Keratinocyte (primary cell): ENCODE measurements at regions not wholly inside any gene's neighbourhood (a gene's known extent, or its start where the extent isn't known, plus 50 kb on each side); places are given as distances from the start of the nearest gene placed in this dataset.

ENCODE experiments used
- DNase-seq: peaks from one replicate; pipeline ENCODE4 v3.0.0-alpha.2; 2011; ENCODE audit warnings: low read depth, missing footprints, low spot score
- FAIRE-seq: peaks from 2 replicates; lab custom pipeline; 2011; peaks lifted over from hg19 to GRCh38; lab: Jason Lieb, UNC
- H2AFZ ChIP-seq: 2 replicates; pipeline ENCODE4 v1.6.0; 2012; ENCODE audit warnings: low read length, control low read depth, inconsistent platforms; ENCODE audit not compliant: control insufficient read depth
- H3K27ac ChIP-seq: 2 replicates; pipeline ENCODE4 v1.5.1; 2011; ENCODE audit warnings: low read length; ENCODE audit not compliant: control insufficient read depth, insufficient read depth
- H3K27me3 ChIP-seq: 3 replicates; pipeline ENCODE4 v1.6.0; 2011; ENCODE audit warnings: low read length; ENCODE audit not compliant: control insufficient read depth, insufficient read depth; ENCODE audit errors: extremely low read depth
- H3K36me3 ChIP-seq, 2 experiments: 2 replicates in 1 of 2; 3 replicates in 1 of 2; pipeline ENCODE4 v1.5.1; 2011; ENCODE audit warnings: low read length in 2 of 2, mild to moderate bottlenecking in 1 of 2; ENCODE audit not compliant: control insufficient read depth in 2 of 2, insufficient read depth in 2 of 2; ENCODE audit errors: extremely low read depth in 1 of 2
- H3K4me1 ChIP-seq: 3 replicates; pipeline ENCODE4 v1.5.1; 2011; ENCODE audit warnings: low read length; ENCODE audit not compliant: control insufficient read depth, insufficient read depth; ENCODE audit errors: extremely low read depth
- H3K4me2 ChIP-seq: 3 replicates; pipeline ENCODE4 v1.6.0; 2011; ENCODE audit warnings: low read depth, low read length; ENCODE audit not compliant: control insufficient read depth, insufficient read depth; ENCODE audit errors: extremely low read depth
- H3K4me3 ChIP-seq, 3 experiments: fragments of 200-600 bp in 1 of 3; sonication (generic) in 1 of 3; 2 replicates in 2 of 3; 3 replicates in 1 of 3; pipeline ENCODE4 v1.5.1; 2011 to 2016; ENCODE audit warnings: low read length in 3 of 3, mild to moderate bottlenecking in 3 of 3, control low read depth in 2 of 3, inconsistent platforms in 1 of 3, low read depth in 1 of 3, mixed read lengths in 1 of 3, mixed run types in 1 of 3, moderate library complexity in 1 of 3; ENCODE audit not compliant: control insufficient read depth in 2 of 3, insufficient read depth in 2 of 3; ENCODE audit errors: extremely low read depth in 1 of 3
- H3K79me2 ChIP-seq: 2 replicates; pipeline ENCODE4 v1.6.0; 2012; ENCODE audit warnings: low read length; ENCODE audit not compliant: control insufficient read depth, insufficient read depth
- H3K9ac ChIP-seq: 3 replicates; pipeline ENCODE4 v1.6.0; 2011; ENCODE audit warnings: low read length; ENCODE audit not compliant: control insufficient read depth, insufficient read depth; ENCODE audit errors: extremely low read depth
- H3K9me1 ChIP-seq: 3 replicates; pipeline ENCODE4 v1.6.0; 2011; ENCODE audit warnings: low read length; ENCODE audit not compliant: control insufficient read depth, insufficient read depth; ENCODE audit errors: extremely low read depth
- H3K9me3 ChIP-seq: 2 replicates; pipeline ENCODE4 v1.5.1; 2012; ENCODE audit warnings: low read depth, low read length; ENCODE audit not compliant: control insufficient read depth
- H4K20me1 ChIP-seq: 3 replicates; pipeline ENCODE4 v1.6.0; 2011; ENCODE audit warnings: low read length; ENCODE audit not compliant: control insufficient read depth, insufficient read depth; ENCODE audit errors: extremely low read depth
- CTCF ChIP-seq, 3 experiments: IDR thresholded peaks in 1 of 3; conservative IDR thresholded peaks in 1 of 3; optimal IDR thresholded peaks in 1 of 3; 2 replicates in 2 of 3; 3 replicates in 1 of 3; pipeline versions ENCODE3 to v1.5.1; 2011; ENCODE audit warnings: low read length in 3 of 3, mild to moderate bottlenecking in 3 of 3, moderate library complexity in 2 of 3, control low read depth in 1 of 3, inconsistent platforms in 1 of 3; ENCODE audit not compliant: insufficient read depth in 2 of 3; ENCODE audit errors: extremely low read depth in 1 of 3
- EZH2 ChIP-seq: IDR thresholded peaks from one replicate; pipeline ENCODE4 v1.6.1; 2012; ENCODE audit warnings: inconsistent platforms, mild to moderate bottlenecking, low read length, moderate library complexity
- dilution Hi-C: fragments of 300-500 bp; cut with MboI; formaldehyde crosslinking; loops from one replicate; pipeline ENCODE4 v1.7.0; 2020; ENCODE audit warnings: low sequenced_read_pairs; ENCODE audit not compliant: extremely low pct_ligation_motif_present

- no peaks in the 10 kb centered on the region for H3K9me1 ChIP-seq
- H3K79me2 ChIP-seq = no peaks in the 10 kb centered on the region
- peak overlapping the region; percentile 38 for H2AFZ ChIP-seq
- H3K9me3 ChIP-seq = no peaks in the 10 kb centered on the region
- H3K27ac ChIP-seq = no peak overlapping the region
- no peak overlapping the region for H3K4me3 ChIP-seq
- no peaks in the 10 kb centered on the region for H3K27me3 ChIP-seq
- DNase-seq = no peak
- dilution Hi-C loops = no loop called here
- FAIRE-seq = peak; percentile 17
- H3K36me3 ChIP-seq = no peaks in the 10 kb centered on the region
- no peak overlapping the region for H3K4me2 ChIP-seq
- H4K20me1 ChIP-seq = no peaks in the 10 kb centered on the region
- H3K9ac ChIP-seq = no peak overlapping the region
- H3K4me1 ChIP-seq = peaks cover 24% of the 10 kb centered on the region
- TF ChIP-seq CTCF (optimal IDR thresholded peaks at IDR 0.05 in 1 of 3, IDR thresholded peaks at IDR 0.05 in 1 of 3, conservative IDR thresholded peaks at IDR 0.05 in 1 of 3; ENCODE audit: extremely low read depth in 1 of 3, insufficient read depth in 2 of 3, low read length in 3 of 3) = no peak
- no peak for TF ChIP-seq EZH2
Observed at GRCh38 chr12:59036973-59037762, 116.9 kb upstream of the LRIG3 start.

DNA sequence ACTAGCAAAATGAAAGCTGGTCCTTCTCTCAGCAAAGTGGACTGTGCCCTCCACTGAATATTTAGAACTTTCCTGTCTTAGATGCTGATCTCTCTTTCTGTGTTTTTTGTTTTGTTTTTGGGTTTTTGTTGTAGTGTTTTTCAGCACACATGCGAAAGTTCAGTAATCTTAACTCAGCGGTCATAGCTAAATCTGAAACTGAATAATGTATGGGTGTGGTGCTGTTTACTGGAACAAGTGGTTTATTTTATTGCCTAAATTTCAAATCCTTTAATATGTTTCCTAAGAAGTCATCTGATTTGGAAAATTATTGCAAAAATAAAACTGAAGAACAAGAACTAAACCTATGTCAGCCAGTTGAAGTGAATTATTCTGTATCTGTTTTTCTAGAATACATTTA, 116.0 kb upstream of the LRIG3 start:
- dilution Hi-C loops = no loop called here
- no peak overlapping the region for H3K4me2 ChIP-seq
- no peak overlapping the region for H3K4me3 ChIP-seq

More for the DNA sequence above, 116.0 kb upstream of the LRIG3 start:
- Histone ChIP-seq H3K9ac (no peak overlapping the region), H3K27ac (no peak overlapping the region), H3K36me3 (no peaks in the 10 kb centered on the region), H3K9me3 (no peaks in the 10 kb centered on the region), H3K79me2 (no peaks in the 10 kb centered on the region), H3K4me1 (peaks cover 18% of the 10 kb centered on the region), H3K9me1 (no peaks in the 10 kb centered on the region), H3K27me3 (no peaks in the 10 kb centered on the region), H2AFZ (peak overlapping the region; percentile 63), H4K20me1 (no peaks in the 10 kb centered on the region)
- TF ChIP-seq EZH2 = no peak
- TF ChIP-seq CTCF (optimal IDR thresholded peaks at IDR 0.05 in 1 of 3, IDR thresholded peaks at IDR 0.05 in 1 of 3, conservative IDR thresholded peaks at IDR 0.05 in 1 of 3; ENCODE audit: extremely low read depth in 1 of 3, insufficient read depth in 2 of 3, low read length in 3 of 3) = no peak
- FAIRE-seq (peak; percentile 52), DNase-seq (no peak)
